ENCODE measurements at regions not wholly inside any gene's neighbourhood (a gene's known extent, or its start where the extent isn't known, plus 50 kb on each side); places are given as distances from the start of the nearest gene placed in this dataset.

DNA sequence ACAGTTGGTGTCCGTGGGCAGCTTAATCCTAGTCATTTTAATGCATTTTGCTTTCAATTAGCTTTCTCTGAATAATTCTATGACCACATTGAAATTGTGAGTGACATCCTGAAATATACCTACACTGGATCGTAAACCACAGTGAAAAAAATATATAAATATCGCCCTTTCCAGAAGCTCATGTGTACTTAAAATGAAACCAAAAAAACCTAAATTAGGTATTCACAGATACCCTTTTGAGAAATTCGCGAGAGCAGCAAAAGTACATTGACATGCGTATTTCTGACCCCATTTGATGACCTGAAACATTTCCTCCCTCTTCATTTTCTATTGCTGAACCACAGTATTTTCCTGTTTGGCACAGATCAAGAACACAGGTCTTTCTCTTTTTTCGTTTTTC is 253.8 kb downstream of the LTN1 start:
- H3K79me2 ChIP-seq (ENCODE audit: control insufficient read depth, low read length) = no peaks in the 10 kb centered on the region
- no peak overlapping the region for H3K27ac ChIP-seq (ENCODE audit: low read depth, low read length)
- TF ChIP-seq CTCF (IDR thresholded peaks at IDR 0.05; ENCODE audit: low read depth, low read length, poor library complexity, severe bottlenecking) = no peak
- TF ChIP-seq EZH2phosphoT487 (IDR thresholded peaks at IDR 0.05; ENCODE audit: borderline replicate concordance, low read length) = no peak
- no peaks in the 10 kb centered on the region for H3F3A ChIP-seq (ENCODE audit: control insufficient read depth, insufficient read depth)
- no peaks in the 10 kb centered on the region for H3K4me1 ChIP-seq (ENCODE audit: control insufficient read depth, low read length)
- H3K9me3 ChIP-seq (ENCODE audit: control insufficient read depth, insufficient read depth, low read length) = no peaks in the 10 kb centered on the region
- H3K4me2 ChIP-seq (ENCODE audit: low read length) = no peak overlapping the region
- no peak overlapping the region for H3K4me3 ChIP-seq (ENCODE audit: low read length)
- H4K20me1 ChIP-seq (ENCODE audit: control insufficient read depth, insufficient read depth, low read depth, low read length) = no peaks in the 10 kb centered on the region
- H3K27me3 ChIP-seq (ENCODE audit: control insufficient read depth, low read length) = no peaks in the 10 kb centered on the region; the same call in 1 of the 2 replicates
- H3K9me2 ChIP-seq (replicated peaks; ENCODE audit: control insufficient read depth, low read length) = no peaks in the 10 kb centered on the region
- H3K36me3 ChIP-seq (ENCODE audit: control insufficient read depth, low read length) = no peaks in the 10 kb centered on the region

DNA sequence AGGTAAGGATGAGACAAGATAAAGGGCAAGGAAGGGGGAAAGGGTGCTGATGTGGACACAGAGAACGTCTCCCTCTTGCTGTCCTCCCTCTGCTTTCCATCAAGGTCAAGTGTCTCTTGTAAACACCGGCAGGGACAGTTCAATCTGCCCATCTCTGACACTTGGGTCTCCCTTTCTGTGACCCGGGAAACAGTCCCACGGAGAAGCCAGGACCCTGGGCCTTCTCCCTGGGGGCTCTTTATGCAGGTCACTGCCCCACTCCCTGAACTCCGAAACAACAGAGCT is 254.3 kb downstream of the LTN1 start:
- Histone ChIP-seq H3K36me3 (ENCODE audit: control insufficient read depth, low read length) (no peaks in the 10 kb centered on the region), H3K9me3 (ENCODE audit: control insufficient read depth, insufficient read depth, low read length) (no peaks in the 10 kb centered on the region), H3K27ac (ENCODE audit: low read depth, low read length) (no peak overlapping the region), H3K9me2 (replicated peaks; ENCODE audit: control insufficient read depth, low read length) (no peaks in the 10 kb centered on the region), H3K4me2 (ENCODE audit: low read length) (no peak overlapping the region), H3K4me3 (ENCODE audit: low read length) (no peak overlapping the region), H3K79me2 (ENCODE audit: control insufficient read depth, low read length) (no peaks in the 10 kb centered on the region), H3K27me3 (ENCODE audit: control insufficient read depth, low read length) (no peaks in the 10 kb centered on the region; the same call in 1 of the 2 replicates), H4K20me1 (ENCODE audit: control insufficient read depth, insufficient read depth, low read depth, low read length) (no peaks in the 10 kb centered on the region), H3F3A (ENCODE audit: control insufficient read depth, insufficient read depth) (no peaks in the 10 kb centered on the region), H3K4me1 (ENCODE audit: control insufficient read depth, low read length) (no peaks in the 10 kb centered on the region)
- no peak for TF ChIP-seq CTCF (IDR thresholded peaks at IDR 0.05; ENCODE audit: low read depth, low read length, poor library complexity, severe bottlenecking)
- no peak for TF ChIP-seq EZH2phosphoT487 (IDR thresholded peaks at IDR 0.05; ENCODE audit: borderline replicate concordance, low read length)

DNA sequence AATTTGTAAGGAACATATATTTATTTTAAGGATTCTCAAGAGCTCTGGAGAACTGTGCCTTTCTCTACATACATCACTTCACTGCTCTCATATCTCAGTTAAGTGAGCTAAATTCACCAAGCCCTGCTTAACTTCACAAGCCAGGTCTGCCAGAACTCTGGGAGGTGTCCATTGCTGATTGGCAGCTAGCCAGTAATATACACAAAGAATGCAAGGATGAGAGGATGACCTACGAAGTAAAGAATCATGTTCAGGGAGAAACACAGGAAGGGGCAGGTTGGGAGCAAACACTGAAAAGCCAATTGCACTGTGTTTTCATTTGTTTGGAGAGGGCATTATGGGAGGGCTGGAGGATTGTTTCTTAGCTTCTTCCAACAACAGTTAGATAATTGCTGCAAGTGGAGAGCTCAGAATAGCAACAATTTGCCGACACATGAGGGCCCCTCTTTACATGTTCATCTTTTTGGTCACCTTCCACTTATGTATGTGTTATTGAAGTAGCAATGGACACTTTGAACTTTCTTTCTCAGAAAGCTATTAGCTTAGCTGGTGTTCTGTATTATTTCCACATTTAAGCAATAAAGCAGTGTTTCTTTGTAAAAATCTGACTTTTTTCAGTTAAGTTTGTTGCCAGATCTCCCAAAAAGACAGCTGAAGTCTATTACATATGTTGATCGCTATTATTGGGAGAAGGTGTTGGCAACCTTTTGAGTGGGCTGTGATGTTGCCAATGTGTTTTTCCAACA is 254.8 kb downstream of the LTN1 start:
- Histone ChIP-seq H3K36me3 (ENCODE audit: control insufficient read depth, low read length) (no peaks in the 10 kb centered on the region), H3K4me2 (ENCODE audit: low read length) (no peak overlapping the region), H3K9me3 (ENCODE audit: control insufficient read depth, insufficient read depth, low read length) (no peaks in the 10 kb centered on the region), H3K27me3 (ENCODE audit: control insufficient read depth, low read length) (no peaks in the 10 kb centered on the region; the same call in 1 of the 2 replicates), H3K4me1 (ENCODE audit: control insufficient read depth, low read length) (no peaks in the 10 kb centered on the region), H3K79me2 (ENCODE audit: control insufficient read depth, low read length) (no peaks in the 10 kb centered on the region), H3K4me3 (ENCODE audit: low read length) (no peak overlapping the region), H4K20me1 (ENCODE audit: control insufficient read depth, insufficient read depth, low read depth, low read length) (no peaks in the 10 kb centered on the region), H3F3A (ENCODE audit: control insufficient read depth, insufficient read depth) (no peaks in the 10 kb centered on the region), H3K9me2 (replicated peaks; ENCODE audit: control insufficient read depth, low read length) (no peaks in the 10 kb centered on the region), H3K27ac (ENCODE audit: low read depth, low read length) (no peak overlapping the region)
- TF ChIP-seq EZH2phosphoT487 (IDR thresholded peaks at IDR 0.05; ENCODE audit: borderline replicate concordance, low read length) = no peak
- no peak for TF ChIP-seq CTCF (IDR thresholded peaks at IDR 0.05; ENCODE audit: low read depth, low read length, poor library complexity, severe bottlenecking)
